A673 (cell line): ENCODE measurements at regions not wholly inside any gene's neighbourhood (a gene's known extent, or its start where the extent isn't known, plus 50 kb on each side); places are given as distances from the start of the nearest gene placed in this dataset.

ENCODE experiments used
- EZH2 ChIP-seq: fragments of 200-600 bp; sonication (generic); IDR thresholded peaks from 2 replicates; pipeline ENCODE4 v1.6.1; 2017; ENCODE audit warnings: borderline replicate concordance, low read depth, mild to moderate bottlenecking, mixed read lengths, antibody characterized with exemption, low read length; ENCODE audit not compliant: poor library complexity, severe bottlenecking
- TF ChIP-seq, protein P1 (sequence below): fragments of 300-800, 200-600 bp; sonication (generic); conservative IDR thresholded peaks from 2 replicates; pipeline ENCODE4 v1.5.1; 2017; ENCODE audit warnings: low read depth, mild to moderate bottlenecking, antibody characterized with exemption, low read length, moderate library complexity, mixed read lengths

DNA sequence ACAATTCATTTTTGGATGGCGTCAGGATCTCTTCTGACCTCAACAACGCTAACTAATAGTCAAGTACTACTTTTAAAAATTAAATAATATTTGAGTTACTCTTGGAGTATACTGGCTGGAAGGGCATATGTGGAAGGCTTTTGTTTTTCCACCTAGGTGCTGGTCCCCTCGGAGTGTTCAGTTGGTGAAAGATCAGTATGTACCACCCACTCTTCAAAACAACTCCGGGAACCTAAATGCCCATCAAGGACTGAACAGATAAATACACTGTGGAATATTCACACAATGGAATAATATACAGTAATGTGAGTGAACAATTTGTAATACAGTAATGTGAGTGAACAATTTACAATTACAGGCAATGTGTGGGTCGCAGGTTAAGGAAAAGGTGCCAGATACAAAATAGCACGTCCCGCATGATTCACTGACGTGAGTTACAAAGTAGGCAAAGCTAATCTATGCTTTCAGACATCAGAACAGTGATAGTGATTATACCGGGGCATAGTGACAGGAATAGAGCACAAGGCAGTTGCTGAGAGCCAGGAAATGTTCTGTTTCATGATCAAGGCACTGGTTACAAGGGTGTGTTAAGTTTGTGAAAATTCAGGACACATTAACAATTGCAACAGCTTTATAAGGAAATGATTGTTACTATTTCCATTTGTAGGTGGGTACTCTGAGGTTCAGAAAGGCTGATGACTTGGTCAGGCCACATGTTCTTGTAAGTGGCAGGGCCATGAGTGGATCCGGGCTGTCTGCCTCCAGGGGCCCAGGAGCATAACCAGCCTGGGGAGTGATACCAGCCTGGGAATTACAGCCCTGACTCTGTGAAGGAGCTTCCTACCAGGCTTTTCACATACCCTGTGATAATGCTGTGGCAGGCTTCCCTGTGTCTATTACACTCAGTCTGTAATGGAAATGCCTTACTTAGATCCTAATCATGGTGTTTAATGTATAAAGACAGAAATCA, 59.3 kb upstream of the ABCD3 start:
- TF ChIP-seq, protein P1, sequence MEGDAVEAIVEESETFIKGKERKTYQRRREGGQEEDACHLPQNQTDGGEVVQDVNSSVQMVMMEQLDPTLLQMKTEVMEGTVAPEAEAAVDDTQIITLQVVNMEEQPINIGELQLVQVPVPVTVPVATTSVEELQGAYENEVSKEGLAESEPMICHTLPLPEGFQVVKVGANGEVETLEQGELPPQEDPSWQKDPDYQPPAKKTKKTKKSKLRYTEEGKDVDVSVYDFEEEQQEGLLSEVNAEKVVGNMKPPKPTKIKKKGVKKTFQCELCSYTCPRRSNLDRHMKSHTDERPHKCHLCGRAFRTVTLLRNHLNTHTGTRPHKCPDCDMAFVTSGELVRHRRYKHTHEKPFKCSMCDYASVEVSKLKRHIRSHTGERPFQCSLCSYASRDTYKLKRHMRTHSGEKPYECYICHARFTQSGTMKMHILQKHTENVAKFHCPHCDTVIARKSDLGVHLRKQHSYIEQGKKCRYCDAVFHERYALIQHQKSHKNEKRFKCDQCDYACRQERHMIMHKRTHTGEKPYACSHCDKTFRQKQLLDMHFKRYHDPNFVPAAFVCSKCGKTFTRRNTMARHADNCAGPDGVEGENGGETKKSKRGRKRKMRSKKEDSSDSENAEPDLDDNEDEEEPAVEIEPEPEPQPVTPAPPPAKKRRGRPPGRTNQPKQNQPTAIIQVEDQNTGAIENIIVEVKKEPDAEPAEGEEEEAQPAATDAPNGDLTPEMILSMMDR: no peak
- TF ChIP-seq EZH2: no peak
